Mesendoderm (in vitro differentiated cells): ENCODE measurements at regions not wholly inside any gene's neighbourhood (a gene's known extent, or its start where the extent isn't known, plus 50 kb on each side); places are given as distances from the start of the nearest gene placed in this dataset.

Source experiments
- DNase-seq: peaks from one replicate; pipeline ENCODE4 v3.0.0; 2013
- H2AK5ac ChIP-seq: 2 replicates; pipeline ENCODE4 v1.6.1; 2013; ENCODE audit warnings: low read length, inconsistent platforms
- H2BK120ac ChIP-seq: 2 replicates; pipeline ENCODE4 v1.6.1; 2013; ENCODE audit warnings: low read depth, mild to moderate bottlenecking, low read length, moderate library complexity, mixed read lengths
- H2BK15ac ChIP-seq: replicated peaks from 2 replicates; pipeline ENCODE4 v1.6.1; 2013; ENCODE audit warnings: low read depth, mild to moderate bottlenecking, moderate library complexity
- H2BK5ac ChIP-seq: 2 replicates; pipeline ENCODE4 v1.6.1; 2013; ENCODE audit warnings: low read length, inconsistent platforms
- H3K18ac ChIP-seq: 2 replicates; pipeline ENCODE4 v1.6.1; 2013; ENCODE audit warnings: mild to moderate bottlenecking, low read length, mixed read lengths
- H3K23ac ChIP-seq: one replicate; pipeline ENCODE4 v1.6.1; 2013; ENCODE audit warnings: low read length
- H3K27ac ChIP-seq: 2 replicates; pipeline ENCODE4 v1.5.1; 2013; ENCODE audit warnings: low read depth, mild to moderate bottlenecking, inconsistent platforms, low read length, moderate library complexity
- H3K27me3 ChIP-seq: 2 replicates; pipeline ENCODE4 v1.6.1; 2013; ENCODE audit warnings: low read length, control low read depth, mild to moderate bottlenecking, inconsistent platforms; ENCODE audit not compliant: insufficient read depth, poor library complexity
- H3K36me3 ChIP-seq: 2 replicates; pipeline ENCODE4 v1.6.1; 2013; ENCODE audit warnings: low read length, inconsistent platforms; ENCODE audit not compliant: control insufficient read depth, insufficient read depth
- H3K4ac ChIP-seq: one replicate; pipeline ENCODE4 v1.6.1; 2013; ENCODE audit warnings: low read depth, mild to moderate bottlenecking, low read length, moderate library complexity
- H3K4me1 ChIP-seq: 2 replicates; pipeline ENCODE4 v1.6.1; 2013; ENCODE audit warnings: low read depth, low read length, inconsistent platforms; ENCODE audit not compliant: control insufficient read depth
- H3K4me2 ChIP-seq: 2 replicates; pipeline ENCODE4 v1.6.1; 2013; ENCODE audit warnings: low read length
- H3K4me3 ChIP-seq: 2 replicates; pipeline ENCODE4 v1.5.1; 2013; ENCODE audit warnings: mild to moderate bottlenecking, low read length
- H3K56ac ChIP-seq: one replicate; pipeline ENCODE4 v1.6.1; 2013; ENCODE audit warnings: low read length
- H3K79me1 ChIP-seq: 2 replicates; pipeline ENCODE4 v1.6.1; 2013; ENCODE audit warnings: low read length, inconsistent platforms
- H3K79me2 ChIP-seq: 2 replicates; pipeline ENCODE4 v1.6.1; 2013; ENCODE audit warnings: mild to moderate bottlenecking, low read length; ENCODE audit not compliant: control insufficient read depth, insufficient read depth
- H3K9ac ChIP-seq: 2 replicates; pipeline ENCODE4 v1.6.1; 2013; ENCODE audit warnings: low read length, inconsistent platforms
- H4K5ac ChIP-seq: one replicate; pipeline ENCODE4 v1.6.1; 2013; ENCODE audit warnings: low read length
- H4K8ac ChIP-seq: one replicate; pipeline ENCODE4 v1.6.1; 2013; ENCODE audit warnings: low read depth, mild to moderate bottlenecking, control low read depth, low read length, moderate library complexity
- WGBS: extraction: QIAGEN DNeasy Blood & Tissue Kit; methylation state at CpG from one replicate; pipeline ENCODE4 v1.1.7; 2013; ENCODE audit warnings: low lambda C conversion rate, missing lambda C conversion rate; ENCODE audit not compliant: insufficient coverage; ENCODE audit errors: extremely low coverage; 5-methylcytosine and 5-hydroxymethylcytosine counted together

- Histone ChIP-seq H3K79me1 (no peaks in the 10 kb centered on the region), H3K18ac (no peak overlapping the region), H3K56ac (no peak overlapping the region), H3K4me2 (no peak overlapping the region), H3K27ac (no peak overlapping the region), H4K5ac (no peak overlapping the region), H2BK120ac (no peak overlapping the region), H3K9ac (no peak overlapping the region), H3K79me2 (no peaks in the 10 kb centered on the region), H3K4me3 (no peak overlapping the region), H2BK15ac (no peak overlapping the region), H3K4ac (no peak overlapping the region), H3K27me3 (no peaks in the 10 kb centered on the region), H3K36me3 (no peaks in the 10 kb centered on the region), H2AK5ac (no peak overlapping the region), H2BK5ac (no peak overlapping the region), H3K23ac (no peak overlapping the region), H3K4me1 (peaks cover 5% of the 10 kb centered on the region), H4K8ac (no peak overlapping the region)
- DNase-seq, result peak; percentile 57
- WGBS, result no CpG with 5 or more reads among the region's 3 CpGs
Measured at GRCh38 chr20:54849741-54850140, 374.3 kb downstream of the DOK5 start.

GRCh38 chr20:54848984-54849538 is 373.7 kb downstream of the DOK5 start:
- Histone ChIP-seq H3K4me3 (no peak overlapping the region), H2BK15ac (no peak overlapping the region), H4K8ac (no peak overlapping the region), H3K56ac (no peak overlapping the region), H3K4me2 (no peak overlapping the region), H3K79me2 (no peaks in the 10 kb centered on the region), H3K4ac (no peak overlapping the region), H3K36me3 (no peaks in the 10 kb centered on the region), H3K27me3 (no peaks in the 10 kb centered on the region), H2AK5ac (no peak overlapping the region), H3K9ac (no peak overlapping the region), H3K18ac (no peak overlapping the region), H3K79me1 (no peaks in the 10 kb centered on the region), H3K27ac (no peak overlapping the region), H3K23ac (no peak overlapping the region), H3K4me1 (peaks cover 5% of the 10 kb centered on the region), H4K5ac (no peak overlapping the region), H2BK120ac (no peak overlapping the region), H2BK5ac (no peak overlapping the region)
- DNase-seq, result no peak
- no CpG with 5 or more reads among the region's 2 CpGs for WGBS

GRCh38 chr20:54848262-54848661 is 372.9 kb downstream of the DOK5 start:
- Histone ChIP-seq H2BK5ac (no peak overlapping the region), H3K4me3 (no peak overlapping the region), H3K23ac (no peak overlapping the region), H3K79me2 (no peaks in the 10 kb centered on the region), H3K79me1 (no peaks in the 10 kb centered on the region), H3K36me3 (no peaks in the 10 kb centered on the region), H3K4me1 (peaks cover 5% of the 10 kb centered on the region), H3K27ac (no peak overlapping the region), H4K5ac (no peak overlapping the region), H3K18ac (no peak overlapping the region), H2BK15ac (no peak overlapping the region), H2AK5ac (no peak overlapping the region), H4K8ac (no peak overlapping the region), H3K27me3 (no peaks in the 10 kb centered on the region), H3K4me2 (no peak overlapping the region), H3K4ac (no peak overlapping the region), H3K9ac (no peak overlapping the region), H3K56ac (no peak overlapping the region), H2BK120ac (no peak overlapping the region)
- WGBS, result no CpG with 5 or more reads among the region's 5 CpGs
- no peak for DNase-seq

- H2BK15ac ChIP-seq, result no peak overlapping the region
- no peak overlapping the region for H3K4me3 ChIP-seq
- no peak overlapping the region for H3K4ac ChIP-seq
- H3K18ac ChIP-seq, result no peak overlapping the region
- H3K4me1 ChIP-seq, result peaks cover 5% of the 10 kb centered on the region
- no CpG with 5 or more reads among the region's 4 CpGs for WGBS
- no peak overlapping the region for H4K8ac ChIP-seq
- no peak overlapping the region for H2AK5ac ChIP-seq
- no peak overlapping the region for H3K27ac ChIP-seq
- no peak overlapping the region for H2BK120ac ChIP-seq
- no peak overlapping the region for H2BK5ac ChIP-seq
- DNase-seq, result no peak
- H4K5ac ChIP-seq, result no peak overlapping the region
- no peaks in the 10 kb centered on the region for H3K36me3 ChIP-seq
- H3K79me2 ChIP-seq, result no peaks in the 10 kb centered on the region
- no peaks in the 10 kb centered on the region for H3K79me1 ChIP-seq
- no peak overlapping the region for H3K56ac ChIP-seq
- no peak overlapping the region for H3K4me2 ChIP-seq
- H3K9ac ChIP-seq, result no peak overlapping the region
- H3K27me3 ChIP-seq, result no peaks in the 10 kb centered on the region
- no peak overlapping the region for H3K23ac ChIP-seq
Measured at GRCh38 chr20:54846948-54847347, 371.6 kb downstream of the DOK5 start.

- Histone ChIP-seq H3K27ac (no peak overlapping the region), H3K4me3 (no peak overlapping the region), H2BK5ac (no peak overlapping the region), H2BK120ac (no peak overlapping the region), H3K4me1 (no peaks in the 10 kb centered on the region), H3K23ac (no peak overlapping the region), H2BK15ac (no peak overlapping the region), H3K4me2 (no peak overlapping the region), H4K8ac (no peak overlapping the region), H3K79me2 (no peaks in the 10 kb centered on the region), H3K36me3 (no peaks in the 10 kb centered on the region), H3K79me1 (no peaks in the 10 kb centered on the region), H3K27me3 (no peaks in the 10 kb centered on the region), H2AK5ac (no peak overlapping the region), H3K4ac (no peak overlapping the region), H3K9ac (no peak overlapping the region), H4K5ac (no peak overlapping the region), H3K18ac (no peak overlapping the region), H3K56ac (no peak overlapping the region)
- no peak for DNase-seq
- WGBS, result no CpG with 5 or more reads among the region's 2 CpGs
Measured at GRCh38 chr20:54844346-54844745, 369.0 kb downstream of the DOK5 start.

GRCh38 chr20:54843865-54844264 is 368.5 kb downstream of the DOK5 start:
- no peak overlapping the region for H3K18ac ChIP-seq

More at GRCh38 chr20:54843865-54844264, 368.5 kb downstream of the DOK5 start:
- Histone ChIP-seq H3K4me2 (no peak overlapping the region), H4K8ac (no peak overlapping the region), H3K23ac (no peak overlapping the region), H4K5ac (no peak overlapping the region), H3K56ac (no peak overlapping the region), H3K9ac (no peak overlapping the region), H3K4ac (no peak overlapping the region), H2BK5ac (no peak overlapping the region), H3K4me3 (no peak overlapping the region), H3K79me1 (no peaks in the 10 kb centered on the region), H2AK5ac (no peak overlapping the region), H3K4me1 (no peaks in the 10 kb centered on the region), H3K36me3 (no peaks in the 10 kb centered on the region), H3K27me3 (no peaks in the 10 kb centered on the region), H2BK15ac (no peak overlapping the region), H2BK120ac (no peak overlapping the region), H3K79me2 (no peaks in the 10 kb centered on the region), H3K27ac (no peak overlapping the region)
- no CpG with 5 or more reads among the region's 5 CpGs for WGBS
- peak; percentile 77 for DNase-seq
